Amygdala (tissue), 56 donors: ENCODE measurements at regions not wholly inside any gene's neighbourhood (a gene's known extent, or its start where the extent isn't known, plus 50 kb on each side); places are given as distances from the start of the nearest gene placed in this dataset.
"Not testable (repeated sequence)": the region's sequence is repeated elsewhere in the genome, so short reads cannot be mapped to it uniquely, and the experiment has no call there.

Source experiments
- DNase-seq, 56 donors: peaks; one replicate each; lab custom pipeline; 2025; lab: John Stamatoyannopoulos, UW

DNA sequence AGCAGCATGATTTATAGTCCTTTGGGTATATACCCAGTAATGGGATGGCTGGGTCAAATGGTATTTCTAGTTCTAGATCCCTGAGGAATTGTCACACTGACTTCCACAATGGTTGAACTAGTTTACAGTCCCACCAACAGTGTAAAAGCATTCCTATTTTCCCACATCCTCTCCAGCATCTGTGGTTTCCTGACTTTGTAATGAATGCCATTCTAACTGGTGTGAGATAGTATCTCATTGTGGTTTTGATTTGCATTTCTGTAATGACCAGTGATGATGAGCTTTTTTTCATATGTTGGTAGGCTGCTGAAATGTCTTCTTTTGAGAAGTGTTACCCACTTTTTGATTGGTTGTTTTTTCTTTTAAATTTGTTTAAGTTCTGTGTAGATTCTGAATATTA, 245.2 kb downstream of the SYT10 start:
- not testable (repeated sequence) for DNase-seq

DNA sequence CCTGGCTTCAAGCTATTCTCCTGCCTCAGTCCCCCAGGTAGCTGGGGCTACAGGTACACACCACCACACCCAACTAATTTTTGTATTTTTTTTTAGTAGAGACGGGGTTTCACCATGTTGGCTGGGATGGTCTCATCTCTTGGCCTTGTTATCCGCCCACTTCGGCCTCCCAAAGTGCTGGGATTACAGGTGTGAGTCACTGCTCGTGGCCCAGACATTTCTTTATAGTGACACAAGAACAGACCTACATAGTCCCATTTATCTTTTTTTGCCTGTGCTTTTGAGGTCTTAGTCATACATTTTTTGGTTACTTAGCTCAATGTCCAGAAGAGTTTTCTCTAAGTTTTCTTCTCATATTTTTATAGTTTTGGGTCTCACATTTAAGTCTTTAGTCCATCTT, 247.4 kb downstream of the SYT10 start:
- DNase-seq, result no peak

DNA sequence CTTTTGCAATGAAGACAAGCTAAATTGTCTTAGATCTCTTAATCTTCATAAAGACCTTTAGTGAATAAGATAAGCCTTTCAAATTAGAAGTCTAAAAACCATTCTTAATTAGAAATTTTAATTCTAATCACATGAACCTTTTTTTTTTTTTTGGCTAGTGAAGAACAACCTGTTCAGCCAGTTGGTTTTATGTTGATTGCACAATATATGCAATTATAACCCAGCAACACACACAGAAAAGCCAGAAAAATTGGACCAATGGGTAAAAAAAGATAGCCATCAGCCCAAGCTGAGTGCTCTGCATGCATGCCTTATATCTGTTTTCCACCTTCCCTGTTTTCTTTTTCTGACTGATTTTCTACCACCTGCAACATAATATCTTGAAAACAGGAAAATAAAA, 252.2 kb downstream of the SYT10 start:
- DNase-seq, result no peak

DNA sequence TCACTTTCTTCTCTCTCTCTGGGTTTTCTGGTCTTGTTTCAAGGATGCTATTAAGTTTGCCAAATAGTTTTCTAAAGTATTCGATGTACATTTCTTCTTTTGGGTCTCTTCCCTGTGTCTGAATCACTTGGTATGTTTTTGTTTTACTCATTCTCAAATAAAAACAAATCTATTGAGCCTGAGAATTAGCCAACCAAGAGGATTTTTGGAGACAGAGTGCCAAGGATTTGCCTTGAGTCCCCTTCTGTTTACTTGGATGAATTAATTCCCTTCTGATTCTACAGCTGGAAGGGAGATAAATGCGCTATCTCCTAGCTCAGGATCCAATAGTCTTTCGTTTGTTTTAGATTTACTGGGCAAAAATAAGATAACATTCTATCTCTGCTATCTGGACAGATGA, 255.5 kb downstream of the SYT10 start:
- no peak for DNase-seq

DNA sequence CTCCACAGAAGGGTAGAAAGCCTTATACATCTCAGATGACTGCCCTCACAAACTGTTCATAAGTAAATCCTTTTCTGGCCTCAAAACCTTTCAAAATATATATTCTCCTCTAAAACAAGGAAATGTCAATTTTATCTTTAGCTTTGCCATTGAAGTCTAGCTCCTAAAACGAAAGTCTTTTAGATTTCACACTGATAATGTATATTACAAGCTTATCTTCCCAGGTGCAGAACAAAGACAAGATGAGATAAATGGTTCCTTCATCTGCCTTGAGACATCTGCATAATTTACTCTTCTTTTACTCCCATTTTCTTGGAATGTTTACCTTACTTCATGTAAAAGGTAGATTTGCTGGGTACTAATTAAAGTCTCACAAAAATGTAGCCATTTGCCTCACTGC, 257.1 kb downstream of the SYT10 start:
- DNase-seq, result no peak

DNA sequence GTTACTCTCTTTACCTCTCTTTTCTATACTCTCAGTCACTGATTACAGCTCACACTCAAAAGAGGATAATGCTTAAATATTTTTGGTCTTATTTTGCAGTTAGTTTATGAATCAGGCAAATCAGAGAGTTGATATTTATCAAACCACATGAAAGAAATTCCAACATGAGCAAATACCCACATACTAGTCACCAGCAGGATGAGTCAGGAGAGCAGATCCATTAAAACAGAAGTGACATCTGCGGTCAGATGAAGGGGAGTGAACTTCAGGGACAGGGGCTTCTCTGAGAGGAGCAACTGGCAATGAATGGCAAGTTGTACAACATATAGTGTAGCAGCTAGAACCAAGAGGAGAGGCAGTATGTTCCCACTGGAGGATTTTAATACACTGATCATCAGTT, 258.7 kb downstream of the SYT10 start:
- no peak for DNase-seq

DNA sequence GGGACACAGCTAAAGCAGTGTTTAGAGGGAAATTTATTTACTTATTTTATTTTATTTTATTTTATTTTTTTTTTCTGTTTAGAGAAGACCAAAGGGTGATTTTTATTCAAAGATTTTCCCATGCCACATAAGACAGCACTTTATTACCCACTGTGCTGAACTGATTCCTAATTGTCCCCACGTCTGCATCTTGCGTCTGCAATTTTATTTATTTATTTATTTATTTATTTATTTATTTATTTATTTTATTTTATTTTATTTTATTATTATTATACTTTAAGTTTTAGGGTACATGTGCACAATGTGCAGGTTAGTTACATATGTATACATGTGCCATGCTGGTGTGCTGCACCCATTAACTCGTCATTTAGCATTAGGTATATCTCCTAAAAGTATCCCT, 269.7 kb upstream of the PKP2 start:
- not testable (repeated sequence) for DNase-seq

DNA sequence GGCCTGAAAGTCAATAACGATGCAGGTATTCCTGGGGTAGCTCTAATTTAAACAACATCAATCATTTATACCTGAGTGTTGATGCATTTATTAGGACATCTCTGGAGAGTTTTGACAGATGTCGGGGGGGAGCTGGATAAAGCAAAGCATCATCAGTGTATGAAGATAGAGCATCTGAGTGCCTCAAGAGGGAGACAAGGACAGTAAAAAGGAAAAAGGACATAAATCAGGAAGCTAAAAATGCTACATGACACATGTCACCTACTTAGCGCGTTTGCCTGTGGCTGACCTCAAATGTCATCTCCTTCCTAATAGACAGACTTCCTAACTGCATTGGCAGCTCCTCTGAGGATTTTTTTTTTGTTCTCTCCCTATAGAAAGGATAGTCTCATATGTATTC, 259.5 kb upstream of the PKP2 start:
- no peak for DNase-seq

DNA sequence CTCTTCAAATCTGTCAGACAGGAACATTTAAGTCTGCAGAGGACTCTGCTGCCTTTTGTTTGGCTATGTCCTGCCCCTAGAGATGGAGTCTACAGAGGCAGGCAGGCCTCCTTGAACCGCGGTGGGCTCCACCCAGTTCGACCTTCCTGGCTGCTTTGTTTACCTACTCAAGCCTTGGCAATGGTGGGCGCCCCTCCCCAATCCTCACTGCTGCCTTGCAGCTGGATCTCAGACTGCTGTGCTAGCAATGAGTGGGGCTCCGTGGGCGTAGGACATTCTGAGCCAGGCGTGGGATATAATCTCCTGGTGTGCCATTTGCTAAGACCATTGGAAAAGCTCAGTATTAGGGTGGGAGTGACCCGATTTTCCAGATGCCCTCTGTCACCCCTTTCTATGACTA, 250.7 kb upstream of the PKP2 start:
- DNase-seq, result not testable (repeated sequence)

DNA sequence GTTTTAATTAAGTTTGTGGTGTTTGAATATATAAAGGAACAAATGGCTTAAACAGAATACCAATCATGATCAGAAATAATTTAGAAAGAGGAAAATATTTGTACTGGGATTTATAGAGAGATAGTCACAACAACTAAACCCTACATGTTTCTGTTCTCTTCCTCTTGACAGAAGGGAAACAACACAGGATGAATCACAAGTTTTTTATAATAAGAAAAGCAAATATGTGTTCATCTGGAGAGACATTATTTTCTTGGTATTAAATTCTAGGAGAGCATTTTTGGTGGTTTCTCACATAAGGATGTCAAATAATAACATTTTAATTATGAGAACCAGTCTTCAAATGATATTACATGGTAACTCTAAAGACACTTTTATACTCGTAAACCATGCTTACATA, 232.9 kb upstream of the PKP2 start:
- no peak for DNase-seq

DNA sequence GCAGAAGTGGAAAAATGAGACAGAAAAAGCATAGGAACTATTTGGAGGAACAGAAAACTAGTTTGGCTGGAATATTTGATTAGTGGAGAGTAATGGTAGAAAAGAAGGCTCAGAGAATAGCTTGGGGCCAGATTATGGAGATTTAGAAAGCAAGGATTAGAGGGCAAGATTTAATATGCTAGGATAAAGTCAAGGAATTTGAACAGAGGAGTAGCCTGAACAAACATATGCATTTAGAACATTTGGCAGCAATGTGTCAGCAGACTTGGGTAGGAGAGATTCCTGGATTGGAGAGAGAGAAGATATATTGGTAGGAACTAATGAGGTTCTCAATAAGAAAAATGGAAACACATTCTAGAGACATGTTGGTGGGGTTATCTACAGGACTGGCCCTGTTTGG, 229.2 kb upstream of the PKP2 start:
- no peak for DNase-seq

DNA sequence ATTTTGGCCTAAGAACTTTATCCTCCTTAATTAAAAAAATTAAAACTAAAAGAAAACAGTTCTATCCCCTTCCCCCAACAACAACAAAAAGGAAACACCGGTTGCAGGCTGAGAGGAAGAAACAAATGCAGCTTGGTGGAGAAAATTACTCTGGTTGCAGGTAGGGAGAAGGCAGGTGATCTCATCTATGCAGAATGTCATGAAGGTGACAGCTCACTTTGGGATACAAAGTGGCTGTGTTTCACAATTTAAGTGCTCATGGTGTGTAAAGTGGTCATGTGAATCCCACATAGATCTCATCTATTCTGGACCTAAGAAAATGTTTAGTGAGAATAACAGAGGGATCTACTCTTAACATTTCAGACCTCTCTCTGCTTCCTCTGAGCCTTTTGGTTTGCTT, 219.7 kb upstream of the PKP2 start:
- DNase-seq, result no peak

DNA sequence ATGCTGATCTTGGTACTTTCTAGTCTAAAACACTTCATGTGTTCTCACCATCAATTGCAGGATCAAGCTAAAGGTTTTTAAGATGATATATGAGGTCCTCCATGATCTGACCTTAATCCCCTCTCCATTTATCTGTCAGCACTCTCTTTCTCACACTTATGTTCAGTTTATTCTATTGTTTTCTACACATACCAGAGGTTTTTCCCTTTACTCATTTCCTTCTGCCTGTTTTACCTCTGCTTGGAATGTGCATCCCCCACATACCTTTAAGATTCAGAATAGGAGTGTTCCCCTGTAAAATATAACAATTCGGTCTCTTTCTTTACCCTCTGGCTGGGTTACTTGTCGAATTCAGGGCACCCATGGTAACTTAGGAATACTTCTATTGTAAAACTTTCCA, 219.1 kb upstream of the PKP2 start:
- no peak for DNase-seq

DNA sequence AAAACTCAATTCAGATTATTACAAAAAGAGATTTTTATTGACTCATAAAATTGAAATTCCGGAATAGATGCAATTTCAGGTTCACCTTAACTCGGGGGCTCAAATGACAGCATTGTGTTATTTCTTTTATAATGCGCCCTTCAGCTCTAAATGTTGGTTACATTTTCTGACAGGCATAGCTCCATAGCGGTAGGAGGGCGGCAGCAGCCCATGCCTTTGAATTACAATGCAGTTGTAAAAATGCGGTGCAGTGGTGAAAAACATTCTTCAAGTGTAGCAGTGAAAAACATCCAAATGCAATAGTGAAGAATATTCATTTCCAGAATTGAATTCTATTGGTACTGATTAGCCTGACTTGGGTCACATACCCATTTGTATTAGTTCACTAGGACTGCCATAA, 215.3 kb upstream of the PKP2 start:
- DNase-seq, result no peak

DNA sequence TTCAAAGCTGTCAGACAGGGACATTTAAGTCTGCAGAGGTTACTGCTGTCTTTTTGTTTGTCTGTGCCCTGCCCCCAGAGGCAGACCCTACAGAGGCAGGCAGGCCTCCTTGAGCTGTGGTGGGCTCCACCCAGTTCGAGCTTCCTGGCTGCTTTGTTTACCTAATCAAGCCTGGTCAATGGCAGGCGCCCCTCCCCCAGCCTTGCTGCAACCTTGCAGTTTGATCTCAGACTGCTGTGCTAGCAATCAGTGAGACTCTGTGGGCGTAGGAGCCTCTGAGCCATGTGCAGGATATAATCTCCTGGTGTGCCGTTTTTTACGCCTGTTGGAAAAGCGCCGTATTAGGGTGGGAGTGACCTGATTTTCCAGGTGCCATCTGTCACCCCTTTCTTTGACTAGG, 211.2 kb upstream of the PKP2 start:
- DNase-seq, result not testable (repeated sequence)

DNA sequence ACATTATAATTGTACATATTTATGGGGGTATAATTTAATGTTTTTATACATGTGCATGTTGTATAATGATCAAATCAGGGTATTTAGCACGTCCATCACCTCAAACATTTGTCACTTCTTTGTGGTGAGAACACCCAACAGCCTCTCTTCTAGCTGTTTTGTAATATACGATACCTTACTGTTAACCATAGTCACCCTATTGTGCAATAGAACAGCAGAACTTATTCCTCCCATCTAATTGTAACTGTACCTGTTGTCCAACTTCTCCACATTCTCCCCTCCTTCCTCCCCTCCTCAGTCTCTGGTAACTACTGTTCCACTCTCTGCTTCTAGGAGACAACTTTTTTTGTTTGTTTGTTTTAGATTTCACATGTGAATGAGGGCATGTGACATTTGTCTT, 197.0 kb upstream of the PKP2 start:
- no peak for DNase-seq

DNA sequence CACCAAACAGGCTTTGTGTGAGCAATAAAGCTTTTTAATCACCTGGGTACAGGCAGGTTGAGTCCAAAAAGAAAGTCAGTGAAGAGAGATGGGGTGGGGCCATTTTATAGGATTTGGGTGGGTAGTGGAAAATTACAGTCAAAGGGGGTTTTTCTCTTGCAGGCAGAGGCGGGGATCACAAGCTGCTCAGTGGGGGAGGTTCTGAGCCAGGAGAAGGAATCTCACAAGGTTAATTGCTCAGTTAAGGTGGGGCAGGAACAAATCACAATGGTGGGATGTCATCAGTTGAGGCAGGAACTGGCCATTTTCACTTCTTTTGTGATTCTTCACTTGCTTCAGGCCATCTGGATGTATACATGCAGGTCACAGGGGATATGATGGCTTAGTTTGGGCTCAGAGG, 191.3 kb upstream of the PKP2 start:
- not testable (repeated sequence) for DNase-seq

DNA sequence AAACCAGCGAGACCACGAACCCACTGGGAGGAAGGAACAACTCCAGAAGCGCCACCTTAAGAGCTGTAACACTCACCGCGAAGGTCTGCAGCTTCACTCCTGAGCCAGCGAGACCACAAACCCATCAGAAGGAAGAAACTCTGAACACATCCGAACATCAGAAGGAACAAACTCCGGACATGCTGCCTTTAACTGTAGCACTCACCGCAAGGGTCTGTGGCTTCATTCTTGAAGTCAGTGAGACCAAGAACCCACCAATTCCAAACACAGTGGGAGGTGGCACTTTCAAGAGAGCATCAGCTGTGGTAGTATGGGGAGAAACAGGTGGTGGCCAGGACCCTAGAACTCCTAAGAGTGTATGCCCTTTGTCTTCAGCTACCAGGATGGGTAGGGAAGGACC, 179.8 kb upstream of the PKP2 start:
- DNase-seq, result not testable (repeated sequence)

DNA sequence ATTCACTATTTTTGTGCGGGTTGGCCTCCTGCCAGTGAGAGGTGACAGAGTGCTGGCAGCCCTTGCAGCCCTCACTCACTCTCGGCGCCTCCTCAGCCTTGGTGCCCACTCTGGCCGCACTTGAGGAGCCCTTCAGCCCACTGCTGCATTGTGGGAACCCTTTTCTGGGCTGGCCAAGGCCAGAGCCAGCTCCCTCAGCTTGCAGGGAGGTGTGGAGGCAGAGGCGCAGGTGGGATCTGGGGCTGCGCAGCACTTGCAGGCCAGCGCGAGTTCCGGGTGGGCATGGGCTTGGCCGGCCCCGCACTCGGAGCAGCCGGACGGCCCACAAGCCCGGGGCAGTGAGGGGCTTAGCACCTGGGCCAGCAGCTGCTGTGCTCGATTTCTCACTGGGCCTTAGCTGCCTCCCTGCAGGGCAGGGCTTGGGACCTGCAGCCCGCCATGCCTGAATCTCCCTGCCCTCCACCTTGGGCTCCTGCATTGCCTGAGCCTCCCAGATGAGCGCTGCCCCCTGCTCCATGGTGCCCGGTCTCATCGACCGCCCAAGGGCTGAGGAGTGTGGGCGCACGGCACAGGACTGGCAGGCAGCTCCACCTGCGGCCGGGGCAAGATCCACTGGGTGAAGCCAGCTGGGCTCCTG, 178.7 kb upstream of the PKP2 start:
- not testable (repeated sequence) for DNase-seq

DNA sequence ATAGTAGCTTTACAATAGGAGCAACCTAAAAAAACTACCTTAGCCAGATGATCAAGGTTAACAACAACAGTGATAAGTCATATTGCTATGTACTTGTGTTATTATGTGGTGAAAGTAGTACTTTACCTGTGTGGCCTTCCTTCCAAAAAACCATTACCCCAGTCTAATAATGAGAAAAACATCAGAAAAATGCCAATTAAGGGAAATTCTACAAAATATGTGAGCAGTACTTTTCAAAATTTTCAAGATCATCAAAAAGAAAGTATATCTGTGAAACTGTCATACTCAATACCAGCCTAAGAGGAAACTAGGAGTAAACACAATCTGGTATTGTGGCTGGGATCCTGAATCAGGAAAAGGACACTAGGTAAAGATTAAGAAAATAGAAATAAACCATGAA, 165.3 kb upstream of the PKP2 start:
- DNase-seq, result no peak

DNA sequence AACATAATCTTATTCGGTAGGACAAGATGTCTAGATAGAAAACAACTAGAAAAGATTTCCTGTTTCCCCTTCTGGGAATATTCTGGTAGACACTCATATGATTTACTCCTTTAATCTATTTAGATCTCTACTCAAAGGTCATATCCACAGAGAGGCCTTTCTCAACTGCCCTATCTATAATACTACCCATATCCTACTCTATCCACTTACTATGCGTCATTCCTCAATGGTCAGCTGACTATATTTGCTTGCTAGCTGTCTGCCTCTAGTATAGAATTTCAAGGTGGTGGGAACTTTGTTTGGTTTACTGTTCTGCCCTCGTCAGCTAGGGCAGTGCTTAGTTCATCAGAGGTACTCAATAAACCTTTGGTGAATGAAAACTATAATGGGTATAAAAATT, 157.8 kb upstream of the PKP2 start:
- no peak for DNase-seq

DNA sequence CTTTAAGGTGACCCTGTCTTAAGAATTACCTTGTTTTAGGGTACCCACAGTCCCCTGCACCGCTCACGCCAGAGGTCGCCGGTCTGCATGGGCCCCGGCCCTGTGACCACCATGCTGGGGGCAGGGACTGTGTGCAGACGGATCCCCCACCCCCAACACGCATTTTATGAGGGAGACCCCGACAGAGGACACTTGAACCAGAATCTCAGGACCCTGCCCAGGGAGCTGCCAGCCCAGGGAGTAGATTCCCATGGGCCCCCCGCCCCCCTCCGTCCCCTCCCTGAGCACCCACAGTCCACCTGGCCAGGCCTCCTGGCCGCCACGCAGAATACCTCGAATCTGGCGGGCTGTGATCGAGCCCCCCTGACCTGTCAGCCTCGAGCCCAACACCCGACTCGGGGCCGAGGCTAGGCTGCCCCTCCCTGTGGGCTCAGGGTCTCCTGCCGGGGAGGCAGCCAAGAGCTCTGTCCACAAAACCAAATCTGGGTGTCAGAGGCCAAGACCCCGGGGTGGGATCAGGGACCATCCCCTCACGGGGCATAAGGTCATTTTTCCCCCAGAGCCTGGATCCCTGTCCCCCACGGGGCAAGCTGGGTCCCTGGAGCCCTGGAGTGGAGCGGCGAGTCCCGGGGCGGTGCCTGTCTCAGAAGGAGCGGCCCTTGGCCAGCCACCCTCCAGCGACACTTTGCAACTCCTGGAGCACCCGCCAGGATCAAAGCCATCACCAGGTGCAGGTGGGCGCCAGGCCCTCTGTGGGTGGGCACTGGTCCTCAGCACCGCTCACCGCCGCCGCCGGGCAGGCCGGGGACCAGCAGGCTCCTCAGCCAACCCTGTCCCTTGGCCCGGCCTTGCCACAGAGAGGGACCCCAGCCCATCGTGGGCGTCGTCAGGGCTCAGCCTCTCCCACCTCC, 155.8 kb upstream of the PKP2 start:
- DNase-seq, result no peak
